ENCODE measurements at regions not wholly inside any gene's neighbourhood (a gene's known extent, or its start where the extent isn't known, plus 50 kb on each side); places are given as distances from the start of the nearest gene placed in this dataset.

GRCh38 chr7:156120552-156120951 is 308.3 kb upstream of the SHH start:
- intact Hi-C loops (cut with micrococcal nuclease) = no loop called here
- H3K4me1 Mint-ChIP-seq = no peaks in the 10 kb centered on the region
- H3K9me3 Mint-ChIP-seq = no peaks in the 10 kb centered on the region
- H3K27me3 Mint-ChIP-seq = no peaks in the 10 kb centered on the region
- H3K4me3 Mint-ChIP-seq = no peak overlapping the region
- no peak overlapping the region for H3K27ac Mint-ChIP-seq
- H3K36me3 Mint-ChIP-seq (ENCODE audit: low read depth) = no peaks in the 10 kb centered on the region
- no peak for DNase-seq

- no peak for DNase-seq
- H3K4me1 Mint-ChIP-seq = no peaks in the 10 kb centered on the region
- no peak overlapping the region for H3K4me3 Mint-ChIP-seq
- no peak overlapping the region for H3K27ac Mint-ChIP-seq
- H3K27me3 Mint-ChIP-seq = no peaks in the 10 kb centered on the region
- intact Hi-C loops (cut with micrococcal nuclease) = no loop called here
- H3K9me3 Mint-ChIP-seq = no peaks in the 10 kb centered on the region
- no peaks in the 10 kb centered on the region for H3K36me3 Mint-ChIP-seq (ENCODE audit: low read depth)
These were observed 307.5 kb upstream of the SHH start for GRCh38 chr7:156119771-156120170.

GRCh38 chr7:156118248-156118645 is 306.0 kb upstream of the SHH start:
- Mint-ChIP-seq H3K27me3 (peaks cover 1% of the 10 kb centered on the region), H3K4me1 (no peaks in the 10 kb centered on the region), H3K27ac (no peak overlapping the region), H3K9me3 (no peaks in the 10 kb centered on the region), H3K36me3 (ENCODE audit: low read depth) (no peaks in the 10 kb centered on the region), H3K4me3 (no peak overlapping the region)
- intact Hi-C loops (cut with micrococcal nuclease) = no loop called here
- no peak for DNase-seq

GRCh38 chr7:156117542-156118247 is 305.4 kb upstream of the SHH start:
- H3K36me3 Mint-ChIP-seq (ENCODE audit: low read depth) = no peaks in the 10 kb centered on the region
- H3K27me3 Mint-ChIP-seq = peaks cover 1% of the 10 kb centered on the region
- H3K27ac Mint-ChIP-seq = no peak overlapping the region
- H3K4me3 Mint-ChIP-seq = no peak overlapping the region
- H3K4me1 Mint-ChIP-seq = no peaks in the 10 kb centered on the region
- H3K9me3 Mint-ChIP-seq = no peaks in the 10 kb centered on the region
- intact Hi-C loops (cut with micrococcal nuclease) = no loop called here
- DNase-seq = no peak

- Mint-ChIP-seq H3K9me3 (no peaks in the 10 kb centered on the region), H3K27me3 (peaks cover 1% of the 10 kb centered on the region), H3K36me3 (ENCODE audit: low read depth) (no peaks in the 10 kb centered on the region), H3K4me1 (no peaks in the 10 kb centered on the region), H3K27ac (no peak overlapping the region), H3K4me3 (no peak overlapping the region)
- no peak for DNase-seq
- intact Hi-C loops (cut with micrococcal nuclease) = no loop called here
These were observed 304.4 kb upstream of the SHH start for GRCh38 chr7:156116514-156117215.

GRCh38 chr7:156115582-156115981 is 303.3 kb upstream of the SHH start:
- intact Hi-C loops (cut with micrococcal nuclease) = no loop called here
- DNase-seq = no peak

GRCh38 chr7:156113731-156114130 is 301.5 kb upstream of the SHH start:
- Mint-ChIP-seq H3K4me1 (no peaks in the 10 kb centered on the region), H3K4me3 (no peak overlapping the region), H3K27ac (no peak overlapping the region), H3K9me3 (no peaks in the 10 kb centered on the region), H3K27me3 (peaks cover 1% of the 10 kb centered on the region), H3K36me3 (ENCODE audit: low read depth) (no peaks in the 10 kb centered on the region)
- intact Hi-C loops (cut with micrococcal nuclease) = no loop called here
- DNase-seq = no peak

More at GRCh38 chr7:156115582-156115981, 303.3 kb upstream of the SHH start:
- Mint-ChIP-seq H3K4me1 (no peaks in the 10 kb centered on the region), H3K9me3 (no peaks in the 10 kb centered on the region), H3K4me3 (no peak overlapping the region), H3K36me3 (ENCODE audit: low read depth) (no peaks in the 10 kb centered on the region), H3K27me3 (peaks cover 1% of the 10 kb centered on the region), H3K27ac (no peak overlapping the region)

GRCh38 chr7:156109988-156110387 is 297.7 kb upstream of the SHH start:
- Mint-ChIP-seq H3K27ac (no peak overlapping the region), H3K4me1 (no peaks in the 10 kb centered on the region), H3K9me3 (no peaks in the 10 kb centered on the region), H3K4me3 (no peak overlapping the region), H3K27me3 (peaks cover 1% of the 10 kb centered on the region), H3K36me3 (ENCODE audit: low read depth) (no peaks in the 10 kb centered on the region)
- DNase-seq = no peak
- intact Hi-C loops (cut with micrococcal nuclease) = no loop called here

- no peak overlapping the region for H3K4me3 Mint-ChIP-seq
- no peaks in the 10 kb centered on the region for H3K36me3 Mint-ChIP-seq (ENCODE audit: low read depth)
- no peaks in the 10 kb centered on the region for H3K4me1 Mint-ChIP-seq
- H3K27me3 Mint-ChIP-seq = peaks cover 1% of the 10 kb centered on the region
- no peak overlapping the region for H3K27ac Mint-ChIP-seq
- DNase-seq = no peak
- intact Hi-C loops (cut with micrococcal nuclease) = no loop called here
- no peaks in the 10 kb centered on the region for H3K9me3 Mint-ChIP-seq
These were observed 296.8 kb upstream of the SHH start for GRCh38 chr7:156109076-156109475.

- H3K27me3 Mint-ChIP-seq = no peaks in the 10 kb centered on the region
- no peaks in the 10 kb centered on the region for H3K4me1 Mint-ChIP-seq
- no peaks in the 10 kb centered on the region for H3K9me3 Mint-ChIP-seq
- no peak for DNase-seq
- no peak overlapping the region for H3K4me3 Mint-ChIP-seq
- H3K36me3 Mint-ChIP-seq (ENCODE audit: low read depth) = no peaks in the 10 kb centered on the region
- no peak overlapping the region for H3K27ac Mint-ChIP-seq
- intact Hi-C loops (cut with micrococcal nuclease) = no loop called here
These were observed 295.7 kb upstream of the SHH start for GRCh38 chr7:156107957-156108356.

GRCh38 chr7:156106107-156106426 is 293.8 kb upstream of the SHH start:
- H3K4me3 Mint-ChIP-seq = no peak overlapping the region
- no peak for DNase-seq
- H3K27me3 Mint-ChIP-seq = no peaks in the 10 kb centered on the region
- H3K9me3 Mint-ChIP-seq = no peaks in the 10 kb centered on the region
- H3K36me3 Mint-ChIP-seq (ENCODE audit: low read depth) = no peaks in the 10 kb centered on the region
- H3K27ac Mint-ChIP-seq = no peak overlapping the region
- intact Hi-C loops (cut with micrococcal nuclease) = no loop called here
- no peaks in the 10 kb centered on the region for H3K4me1 Mint-ChIP-seq

GRCh38 chr7:156105337-156106106 is 293.3 kb upstream of the SHH start:
- Mint-ChIP-seq H3K4me1 (no peaks in the 10 kb centered on the region), H3K36me3 (ENCODE audit: low read depth) (no peaks in the 10 kb centered on the region), H3K9me3 (no peaks in the 10 kb centered on the region), H3K27ac (no peak overlapping the region), H3K4me3 (no peak overlapping the region), H3K27me3 (no peaks in the 10 kb centered on the region)
- no peak for DNase-seq
- intact Hi-C loops (cut with micrococcal nuclease) = no loop called here

GRCh38 chr7:156104501-156105336 is 292.5 kb upstream of the SHH start:
- H3K4me3 Mint-ChIP-seq = no peak overlapping the region
- no peaks in the 10 kb centered on the region for H3K36me3 Mint-ChIP-seq (ENCODE audit: low read depth)
- intact Hi-C loops (cut with micrococcal nuclease) = no loop called here
- no peaks in the 10 kb centered on the region for H3K27me3 Mint-ChIP-seq
- no peak for DNase-seq
- no peaks in the 10 kb centered on the region for H3K4me1 Mint-ChIP-seq
- no peaks in the 10 kb centered on the region for H3K9me3 Mint-ChIP-seq
- H3K27ac Mint-ChIP-seq = no peak overlapping the region

GRCh38 chr7:156102267-156102666 is 290.0 kb upstream of the SHH start:
- Mint-ChIP-seq H3K9me3 (no peaks in the 10 kb centered on the region), H3K27ac (no peak overlapping the region), H3K4me3 (no peak overlapping the region), H3K36me3 (ENCODE audit: low read depth) (no peaks in the 10 kb centered on the region), H3K4me1 (no peaks in the 10 kb centered on the region), H3K27me3 (no peaks in the 10 kb centered on the region)
- no peak for DNase-seq
- intact Hi-C loops (cut with micrococcal nuclease) = no loop called here
